Transverse colon (tissue), 4 donors: ENCODE measurements at regions not wholly inside any gene's neighbourhood (a gene's known extent, or its start where the extent isn't known, plus 50 kb on each side); places are given as distances from the start of the nearest gene placed in this dataset.

Experiments
- POLR2A ChIP-seq: fragments of 450-650 bp; IDR thresholded peaks from one replicate; pipeline ENCODE4 v1.6.1; 2016; ENCODE audit warnings: antibody characterized with exemption, mild to moderate bottlenecking, moderate library complexity
- POLR2AphosphoS5 ChIP-seq, 3 donors: sonication (generic); formaldehyde crosslinking; IDR thresholded peaks; one replicate each; pipeline ENCODE4 v1.6.1; 2016; ENCODE audit warnings: antibody characterized with exemption in 3 of 3
- TF ChIP-seq, protein P1 (sequence below), 5 experiments: fragments of 200-600 bp in 3 of 5; fragments of 450-650 bp in 2 of 5; sonication (generic) in 3 of 5; IDR thresholded peaks; 1 replicate in 2 of 5; 2 replicates in 3 of 5; pipeline ENCODE4 v1.5.1; 2016 to 2017; ENCODE audit warnings: antibody characterized with exemption in 5 of 5, inconsistent platforms in 3 of 5, mild to moderate bottlenecking in 2 of 5, moderate library complexity in 1 of 5

DNA sequence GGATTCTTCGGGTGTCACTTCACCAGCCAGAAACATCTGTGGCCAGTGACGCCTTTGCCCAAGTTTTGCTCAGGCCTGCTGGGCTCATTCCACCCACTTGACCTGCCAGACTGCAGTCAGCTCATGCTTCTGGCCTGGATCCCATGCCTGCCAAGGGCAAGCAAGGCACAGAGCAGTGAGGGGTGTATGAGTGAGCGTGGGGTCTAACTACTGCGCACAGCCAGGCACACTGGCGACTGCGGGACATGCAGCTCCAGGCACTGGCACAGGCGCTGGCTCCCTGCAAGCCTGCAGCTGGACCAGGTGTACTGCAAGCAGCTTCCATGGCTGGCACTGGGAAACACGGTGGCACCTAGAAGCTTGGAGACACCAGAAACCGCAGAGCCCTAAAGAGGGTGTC is 80.1 kb downstream of the MTERF1 start:
- TF ChIP-seq, protein P1, sequence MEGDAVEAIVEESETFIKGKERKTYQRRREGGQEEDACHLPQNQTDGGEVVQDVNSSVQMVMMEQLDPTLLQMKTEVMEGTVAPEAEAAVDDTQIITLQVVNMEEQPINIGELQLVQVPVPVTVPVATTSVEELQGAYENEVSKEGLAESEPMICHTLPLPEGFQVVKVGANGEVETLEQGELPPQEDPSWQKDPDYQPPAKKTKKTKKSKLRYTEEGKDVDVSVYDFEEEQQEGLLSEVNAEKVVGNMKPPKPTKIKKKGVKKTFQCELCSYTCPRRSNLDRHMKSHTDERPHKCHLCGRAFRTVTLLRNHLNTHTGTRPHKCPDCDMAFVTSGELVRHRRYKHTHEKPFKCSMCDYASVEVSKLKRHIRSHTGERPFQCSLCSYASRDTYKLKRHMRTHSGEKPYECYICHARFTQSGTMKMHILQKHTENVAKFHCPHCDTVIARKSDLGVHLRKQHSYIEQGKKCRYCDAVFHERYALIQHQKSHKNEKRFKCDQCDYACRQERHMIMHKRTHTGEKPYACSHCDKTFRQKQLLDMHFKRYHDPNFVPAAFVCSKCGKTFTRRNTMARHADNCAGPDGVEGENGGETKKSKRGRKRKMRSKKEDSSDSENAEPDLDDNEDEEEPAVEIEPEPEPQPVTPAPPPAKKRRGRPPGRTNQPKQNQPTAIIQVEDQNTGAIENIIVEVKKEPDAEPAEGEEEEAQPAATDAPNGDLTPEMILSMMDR (IDR thresholded peaks at IDR 0.05): no peak
- TF ChIP-seq POLR2AphosphoS5 (IDR thresholded peaks at IDR 0.05): no peak
- TF ChIP-seq POLR2A: no peak
